Stimulated activated CD4-positive, alpha-beta T cell treated with anti-CD3 and anti-CD28 coated beads, Interleukin-2, amount 100 ng/mL, for 48 hours (primary cell): ENCODE measurements at regions not wholly inside any gene's neighbourhood (a gene's known extent, or its start where the extent isn't known, plus 50 kb on each side); places are given as distances from the start of the nearest gene placed in this dataset.

ENCODE experiments used
- DNase-seq, 2 donors: peaks; one replicate each; pipeline ENCODE4 v3.0.0-alpha.2; 2020

GRCh38 chr4:63795301-63795700, 613.9 kb downstream of the TECRL start:
- DNase-seq: no peak

GRCh38 chr4:63790377-63790776, 618.9 kb downstream of the TECRL start:
- no peak for DNase-seq

GRCh38 chr4:63788271-63788670, 621.0 kb downstream of the TECRL start:
- no peak for DNase-seq

- no peak for DNase-seq
Observed at GRCh38 chr4:63787326-63787725, 621.9 kb downstream of the TECRL start.

GRCh38 chr4:63786171-63786570, 623.1 kb downstream of the TECRL start:
- no peak for DNase-seq

GRCh38 chr4:63784822-63785221, 624.4 kb downstream of the TECRL start:
- DNase-seq: no peak

GRCh38 chr4:63777601-63778000, 631.6 kb downstream of the TECRL start:
- no peak for DNase-seq

- DNase-seq: no peak
Observed at GRCh38 chr4:63764400-63764799, 644.9 kb downstream of the TECRL start.

GRCh38 chr4:63757929-63758328, 651.3 kb downstream of the TECRL start:
- DNase-seq: no peak

- DNase-seq: no peak
Observed at GRCh38 chr4:63742882-63743281, 666.4 kb downstream of the TECRL start.

- DNase-seq: no peak
Observed at GRCh38 chr4:63729519-63729918, 679.7 kb downstream of the TECRL start.

GRCh38 chr4:63728480-63729177, 680.6 kb downstream of the TECRL start:
- no peak for DNase-seq

- DNase-seq: no peak
Observed at GRCh38 chr4:63717384-63717783, 691.9 kb downstream of the TECRL start.

- no peak for DNase-seq
Observed at GRCh38 chr4:63708661-63709060, 700.6 kb downstream of the TECRL start.

GRCh38 chr4:63700569-63700968, 708.7 kb downstream of the TECRL start:
- DNase-seq: no peak

GRCh38 chr4:63693321-63693720, 715.9 kb downstream of the TECRL start:
- no peak for DNase-seq

GRCh38 chr4:63678358-63678931, 730.8 kb downstream of the TECRL start:
- no peak for DNase-seq

GRCh38 chr4:63670735-63671134, 738.5 kb downstream of the TECRL start:
- DNase-seq: no peak

- no peak for DNase-seq
Observed at GRCh38 chr4:63663870-63664269, 745.4 kb downstream of the TECRL start.

- no peak for DNase-seq
Observed at GRCh38 chr4:63644396-63644795, 764.9 kb downstream of the TECRL start.

- no peak for DNase-seq
Observed at GRCh38 chr4:63637270-63637669, 772.0 kb downstream of the TECRL start.

- DNase-seq: no peak
Observed at GRCh38 chr4:63632858-63633257, 776.4 kb downstream of the TECRL start.

- no peak for DNase-seq
Observed at GRCh38 chr4:63620271-63620670, 789.0 kb downstream of the TECRL start.

- no peak for DNase-seq
Observed at GRCh38 chr4:63619771-63620170, 789.5 kb downstream of the TECRL start.
